H1 (cell line): ENCODE measurements at regions not wholly inside any gene's neighbourhood (a gene's known extent, or its start where the extent isn't known, plus 50 kb on each side); places are given as distances from the start of the nearest gene placed in this dataset.

Experiments
- CTCF ChIA-PET: fragments of 300-600 bp; sonication (Branson Sonifier 250); formaldehyde crosslinking; loops from one replicate; lab custom pipeline; 2021; ENCODE audit not compliant: partially characterized antibody; lab: Charles Lee
- POLR2A ChIA-PET: fragments of 300-600 bp; sonication (Branson Sonifier 250); formaldehyde crosslinking; loops from one replicate; lab custom pipeline; 2021; ENCODE audit warnings: inconsistent platforms; ENCODE audit not compliant: partially characterized antibody; lab: Charles Lee
- DNase-seq, 2 experiments: peaks; one replicate each; pipeline versions ENCODE4 v3.0.0 to v3.0.0-alpha.2; 2010 to 2022; ENCODE audit warnings: low spot score in 2 of 2, low read depth in 1 of 2, mixed read lengths in 1 of 2
- FAIRE-seq: peaks from 2 replicates; lab custom pipeline; 2011; peaks lifted over from hg19 to GRCh38; lab: Jason Lieb, UNC
- H2AFZ ChIP-seq: 2 replicates; pipeline ENCODE4 v1.8.1; 2012; ENCODE audit warnings: low read length, inconsistent platforms
- H2AK5ac ChIP-seq: 2 replicates; pipeline ENCODE4 v1.6.1; 2013; ENCODE audit warnings: low read depth, low read length
- H2BK120ac ChIP-seq: replicated peaks from 2 replicates; pipeline ENCODE3; 2013; ENCODE audit warnings: low read depth, low read length, inconsistent platforms
- H2BK12ac ChIP-seq: 2 replicates; pipeline ENCODE4 v1.6.1; 2013; ENCODE audit warnings: low read depth, low read length
- H2BK15ac ChIP-seq: 2 replicates; pipeline ENCODE4 v1.6.1; 2013; ENCODE audit warnings: low read length
- H2BK20ac ChIP-seq: 2 replicates; pipeline ENCODE4 v1.6.1; 2013; ENCODE audit warnings: low read length
- H2BK5ac ChIP-seq: 2 replicates; pipeline ENCODE4 v1.6.1; 2013; ENCODE audit warnings: low read depth, low read length
- H3K14ac ChIP-seq: 2 replicates; pipeline ENCODE4 v1.6.1; 2013; ENCODE audit warnings: inconsistent platforms; ENCODE audit not compliant: insufficient read length
- H3K18ac ChIP-seq: 2 replicates; pipeline ENCODE4 v1.6.1; 2013; ENCODE audit warnings: low read length; ENCODE audit errors: extremely low read depth
- H3K23ac ChIP-seq: 2 replicates; pipeline ENCODE4 v1.6.1; 2013; ENCODE audit warnings: inconsistent platforms; ENCODE audit not compliant: insufficient read length
- H3K23me2 ChIP-seq: 2 replicates; pipeline ENCODE4 v1.6.1; 2013; ENCODE audit warnings: low read depth, low read length
- H3K27ac ChIP-seq: 2 replicates; pipeline ENCODE4 v1.6.1; 2011; ENCODE audit warnings: low read depth, low read length, inconsistent platforms
- H3K27me3 ChIP-seq, 4 experiments: replicated peaks in 1 of 4; 1 replicate in 1 of 4; 2 replicates in 3 of 4; pipeline versions ENCODE4 v1.6.1 to v1.8.1; 2011 to 2013; ENCODE audit warnings: low read length in 3 of 4, mild to moderate bottlenecking in 3 of 4, inconsistent platforms in 2 of 4, mixed read lengths in 2 of 4, moderate library complexity in 1 of 4; ENCODE audit not compliant: control insufficient read depth in 3 of 4, insufficient read depth in 3 of 4; ENCODE audit errors: extremely low read depth in 1 of 4
- H3K36me3 ChIP-seq, 4 experiments: 2 replicates each; pipeline versions ENCODE4 v1.6.1 to v1.8.1; 2011 to 2013; ENCODE audit warnings: mild to moderate bottlenecking in 4 of 4, low read length in 3 of 4, moderate library complexity in 2 of 4, control low read depth in 1 of 4, inconsistent platforms in 1 of 4; ENCODE audit not compliant: insufficient read depth in 4 of 4, control insufficient read depth in 2 of 4
- H3K4ac ChIP-seq: replicated peaks from 2 replicates; pipeline ENCODE3; 2013; ENCODE audit warnings: low read length, low read depth, mixed read lengths, inconsistent platforms; ENCODE audit not compliant: insufficient read length
- H3K4me1 ChIP-seq, 4 experiments: replicated peaks in 1 of 4; 1 replicate in 1 of 4; 2 replicates in 3 of 4; pipeline versions ENCODE4 v1.6.1 to v1.8.1; 2011 to 2013; ENCODE audit warnings: low read length in 3 of 4, inconsistent platforms in 2 of 4, mixed read lengths in 1 of 4; ENCODE audit not compliant: insufficient read depth in 4 of 4, control insufficient read depth in 3 of 4
- H3K4me2 ChIP-seq, 2 experiments: 2 replicates each; pipeline versions ENCODE4 v1.6.1 to v1.8.1; 2011 to 2013; ENCODE audit warnings: low read depth in 2 of 2, low read length in 2 of 2, control low read depth in 1 of 2, inconsistent platforms in 1 of 2, mild to moderate bottlenecking in 1 of 2; ENCODE audit not compliant: insufficient read depth in 1 of 2
- H3K4me3 ChIP-seq, 4 experiments: fragments of 200-600, 300-600 bp in 1 of 4; sonication (generic), shearing (Covaris generic), sonication (Bioruptor Twin) in 1 of 4; 2 replicates each; pipeline versions ENCODE4 v1.5.1 to v1.8.1; 2011 to 2016; ENCODE audit warnings: low read length in 4 of 4, low read depth in 3 of 4, control low read depth in 2 of 4, inconsistent platforms in 2 of 4, mild to moderate bottlenecking in 2 of 4, mixed read lengths in 1 of 4, moderate library complexity in 1 of 4; ENCODE audit not compliant: insufficient read depth in 2 of 4; ENCODE audit errors: extremely low read depth in 1 of 4
- H3K56ac ChIP-seq: replicated peaks from 2 replicates; pipeline ENCODE3; 2013; ENCODE audit warnings: low read depth, mild to moderate bottlenecking, mixed read lengths, low read length, inconsistent platforms; ENCODE audit not compliant: insufficient read length
- H3K79me1 ChIP-seq: 2 replicates; pipeline ENCODE4 v1.6.1; 2013; ENCODE audit warnings: low read depth, low read length, control low read depth
- H3K79me2 ChIP-seq, 2 experiments: 2 replicates each; pipeline versions ENCODE4 v1.6.1 to v1.8.1; 2012 to 2013; ENCODE audit warnings: low read length in 2 of 2, mild to moderate bottlenecking in 2 of 2, inconsistent platforms in 1 of 2; ENCODE audit not compliant: insufficient read depth in 2 of 2, control insufficient read depth in 1 of 2
- H3K9ac ChIP-seq, 4 experiments: replicated peaks in 1 of 4; 1 replicate in 1 of 4; 2 replicates in 3 of 4; pipeline versions ENCODE4 v1.6.1 to v1.8.1; 2011 to 2013; ENCODE audit warnings: low read depth in 3 of 4, low read length in 3 of 4, control low read depth in 2 of 4, mild to moderate bottlenecking in 2 of 4, moderate library complexity in 2 of 4, inconsistent platforms in 1 of 4; ENCODE audit errors: extremely low read depth in 1 of 4
- H3K9me3 ChIP-seq, 2 experiments: 2 replicates each; pipeline versions ENCODE4 v1.6.1 to v1.8.1; 2012 to 2013; ENCODE audit warnings: mild to moderate bottlenecking in 2 of 2, moderate library complexity in 2 of 2, control low read depth in 1 of 2, inconsistent platforms in 1 of 2, low read depth in 1 of 2, low read length in 1 of 2, mixed read lengths in 1 of 2; ENCODE audit not compliant: insufficient read depth in 2 of 2
- H4K20me1 ChIP-seq, 2 experiments: replicated peaks in 1 of 2; 2 replicates each; pipeline versions ENCODE3 to v1.8.1; 2011 to 2013; ENCODE audit warnings: inconsistent platforms in 2 of 2, low read length in 2 of 2, mild to moderate bottlenecking in 1 of 2; ENCODE audit not compliant: insufficient read depth in 2 of 2, control insufficient read depth in 1 of 2
- H4K5ac ChIP-seq: 2 replicates; pipeline ENCODE4 v1.6.1; 2013; ENCODE audit warnings: low read length, low read depth, mixed read lengths, inconsistent platforms; ENCODE audit not compliant: insufficient read length
- H4K8ac ChIP-seq: 2 replicates; pipeline ENCODE4 v1.8.0; 2013; ENCODE audit warnings: mild to moderate bottlenecking, moderate library complexity, low read length, inconsistent platforms; ENCODE audit not compliant: insufficient read depth; ENCODE audit errors: extremely low read depth
- H4K91ac ChIP-seq: replicated peaks from 2 replicates; pipeline ENCODE3; 2013; ENCODE audit warnings: low read length, mixed read lengths, inconsistent platforms; ENCODE audit not compliant: insufficient read length
- CBX8 ChIP-seq: fragments of 300-800, 300-1000 bp; sonication (generic); IDR thresholded peaks from 2 replicates; pipeline ENCODE4 v1.7.1; 2016; ENCODE audit warnings: low read depth, low read length, borderline replicate concordance
- CTBP2 ChIP-seq: IDR thresholded peaks from 2 replicates; pipeline ENCODE4 v1.7.0; 2011; ENCODE audit warnings: borderline replicate concordance, mild to moderate bottlenecking, moderate library complexity, mixed read lengths, low read length; ENCODE audit not compliant: insufficient read depth, insufficient read length
- EGR1 ChIP-seq: IDR thresholded peaks from 2 replicates; pipeline ENCODE4 v1.6.1; 2011; ENCODE audit warnings: low read depth, low read length, borderline replicate concordance
- EZH2 ChIP-seq: fragments of 200-600 bp; sonication (generic); IDR thresholded peaks from 2 replicates; pipeline ENCODE4 v1.7.1; 2012; ENCODE audit warnings: low read depth, mild to moderate bottlenecking, moderate library complexity, low read length, inconsistent platforms; ENCODE audit not compliant: severe bottlenecking
- MAX ChIP-seq: IDR thresholded peaks from 2 replicates; pipeline ENCODE4 v1.6.1; 2012; ENCODE audit warnings: inconsistent platforms
- SRF ChIP-seq: IDR thresholded peaks from 2 replicates; pipeline ENCODE4 v1.6.1; 2011; ENCODE audit warnings: mild to moderate bottlenecking, low read depth, low read length, moderate library complexity
- TEAD4 ChIP-seq: IDR thresholded peaks from 2 replicates; pipeline ENCODE4 v1.6.1; 2012; ENCODE audit warnings: low read depth, low read length, inconsistent platforms, mixed read lengths
- ZNF274 ChIP-seq: IDR thresholded peaks from 2 replicates; pipeline ENCODE4 v1.7.0; 2012; ENCODE audit warnings: low read length, borderline replicate concordance; ENCODE audit errors: extremely low read depth
- WGBS, 2 experiments: shearing (Covaris generic) in 1 of 2; methylation state at CpG; one replicate each; pipeline versions ENCODE4 v1.1.6 to v1.1.7; 2013 to 2015; ENCODE audit warnings: low lambda C conversion rate in 2 of 2, mixed read lengths in 2 of 2, inconsistent platforms in 1 of 2, low coverage in 1 of 2, missing lambda C conversion rate in 1 of 2; ENCODE audit not compliant: insufficient replicate concordance in 2 of 2, insufficient coverage in 1 of 2, insufficient read length in 1 of 2; ENCODE audit errors: extremely low coverage in 1 of 2, missing lambda C conversion rate in 1 of 2; 5-methylcytosine and 5-hydroxymethylcytosine counted together

- Histone ChIP-seq H3K4me3 (no peak overlapping the region), H3K56ac (no peak overlapping the region), H4K20me1 (no peaks in the 10 kb centered on the region), H3K36me3 (no peaks in the 10 kb centered on the region), H2BK20ac (no peak overlapping the region), H3K79me1 (no peaks in the 10 kb centered on the region), H2AFZ (no peak overlapping the region; the same call in 1 of the 2 replicates), H4K91ac (no peak overlapping the region), H2BK12ac (no peak overlapping the region), H3K27ac (no peak overlapping the region), H2BK15ac (no peak overlapping the region), H3K23me2 (no peaks in the 10 kb centered on the region), H3K27me3 (no peaks in the 10 kb centered on the region), H3K4me2 (no peak overlapping the region), H2BK5ac (no peak overlapping the region), H3K23ac (no peak overlapping the region), H2AK5ac (no peak overlapping the region), H4K8ac (no peak overlapping the region), H3K9me3 (no peaks in the 10 kb centered on the region), H3K18ac (no peak overlapping the region), H3K14ac (no peak overlapping the region), H3K9ac (no peak overlapping the region), H3K79me2 (no peaks in the 10 kb centered on the region), H4K5ac (no peak overlapping the region), H3K4ac (no peak overlapping the region), H3K4me1 (no peaks in the 10 kb centered on the region), H2BK120ac (no peak overlapping the region)
- no peak for FAIRE-seq
- ChIA-PET CTCF (no interaction called here), POLR2A (no interaction called here)
- WGBS, 2 experiments: 96% methylated on average over 6 of the region's 6 CpGs; no CpG with 5 or more reads in 1 of the 2 experiments
- no peak for DNase-seq
- no peak for TF ChIP-seq EZH2
- no peak for TF ChIP-seq MAX
- TF ChIP-seq CTBP2: no peak
- TF ChIP-seq TEAD4: no peak
- no peak for TF ChIP-seq SRF
- no peak for TF ChIP-seq CBX8
- TF ChIP-seq ZNF274: no peak
- TF ChIP-seq EGR1: no peak
These were observed 206.8 kb downstream of the MEIS1 start for GRCh38 chr2:66641685-66642084.
